ENCODE measurements at regions not wholly inside any gene's neighbourhood (a gene's known extent, or its start where the extent isn't known, plus 50 kb on each side); places are given as distances from the start of the nearest gene placed in this dataset.

DNA sequence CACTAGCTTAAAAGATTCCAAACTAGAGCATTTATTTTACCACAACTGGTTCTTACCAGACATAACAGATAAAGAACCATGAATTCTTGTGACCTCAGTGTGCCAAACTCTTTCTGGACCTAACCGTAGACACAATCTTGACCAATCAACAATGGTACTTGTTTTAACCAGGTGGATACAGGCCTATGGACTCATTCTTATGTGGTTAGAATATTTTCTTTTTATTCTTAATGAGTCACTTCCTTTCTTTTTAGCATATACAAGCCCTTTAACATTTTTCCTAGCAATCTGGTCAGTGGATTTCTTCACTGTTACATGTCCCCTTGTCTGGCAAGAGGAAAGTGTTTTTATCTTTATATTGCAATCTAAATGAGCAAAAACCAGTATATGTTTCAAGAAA is 792.1 kb upstream of the SPRY2 start:
- TF ChIP-seq, protein P1, sequence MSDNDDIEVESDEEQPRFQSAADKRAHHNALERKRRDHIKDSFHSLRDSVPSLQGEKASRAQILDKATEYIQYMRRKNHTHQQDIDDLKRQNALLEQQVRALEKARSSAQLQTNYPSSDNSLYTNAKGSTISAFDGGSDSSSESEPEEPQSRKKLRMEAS (IDR thresholded peaks at IDR 0.05; ENCODE audit: low read depth, low read length), result no peak
- TF ChIP-seq, protein P2, sequence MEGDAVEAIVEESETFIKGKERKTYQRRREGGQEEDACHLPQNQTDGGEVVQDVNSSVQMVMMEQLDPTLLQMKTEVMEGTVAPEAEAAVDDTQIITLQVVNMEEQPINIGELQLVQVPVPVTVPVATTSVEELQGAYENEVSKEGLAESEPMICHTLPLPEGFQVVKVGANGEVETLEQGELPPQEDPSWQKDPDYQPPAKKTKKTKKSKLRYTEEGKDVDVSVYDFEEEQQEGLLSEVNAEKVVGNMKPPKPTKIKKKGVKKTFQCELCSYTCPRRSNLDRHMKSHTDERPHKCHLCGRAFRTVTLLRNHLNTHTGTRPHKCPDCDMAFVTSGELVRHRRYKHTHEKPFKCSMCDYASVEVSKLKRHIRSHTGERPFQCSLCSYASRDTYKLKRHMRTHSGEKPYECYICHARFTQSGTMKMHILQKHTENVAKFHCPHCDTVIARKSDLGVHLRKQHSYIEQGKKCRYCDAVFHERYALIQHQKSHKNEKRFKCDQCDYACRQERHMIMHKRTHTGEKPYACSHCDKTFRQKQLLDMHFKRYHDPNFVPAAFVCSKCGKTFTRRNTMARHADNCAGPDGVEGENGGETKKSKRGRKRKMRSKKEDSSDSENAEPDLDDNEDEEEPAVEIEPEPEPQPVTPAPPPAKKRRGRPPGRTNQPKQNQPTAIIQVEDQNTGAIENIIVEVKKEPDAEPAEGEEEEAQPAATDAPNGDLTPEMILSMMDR (IDR thresholded peaks at IDR 0.05; ENCODE audit: low read depth, low read length), result no peak
- TF ChIP-seq POLR2A (IDR thresholded peaks at IDR 0.05; ENCODE audit: extremely low read depth, insufficient read length), result no peak
- no peak for TF ChIP-seq MYC (IDR thresholded peaks at IDR 0.05; ENCODE audit: low read depth, low read length)
